Mammary epithelial cell (primary cell): ENCODE measurements at regions not wholly inside any gene's neighbourhood (a gene's known extent, or its start where the extent isn't known, plus 50 kb on each side); places are given as distances from the start of the nearest gene placed in this dataset.

Experiments used
- CTCF ChIP-seq, 2 donors: IDR thresholded peaks in 1 of 2; conservative IDR thresholded peaks in 1 of 2; 2 replicates each; pipeline ENCODE4 v1.5.1; 2011 to 2012; ENCODE audit warnings: inconsistent platforms in 2 of 2, low read length in 2 of 2, mild to moderate bottlenecking in 2 of 2, control low read depth in 1 of 2, low read depth in 1 of 2; ENCODE audit not compliant: insufficient read depth in 1 of 2; ENCODE audit errors: extremely low read depth in 1 of 2
- EZH2 ChIP-seq: IDR thresholded peaks from 2 replicates; pipeline ENCODE4 v1.6.1; 2012; ENCODE audit warnings: low read length, inconsistent platforms, borderline replicate concordance

DNA sequence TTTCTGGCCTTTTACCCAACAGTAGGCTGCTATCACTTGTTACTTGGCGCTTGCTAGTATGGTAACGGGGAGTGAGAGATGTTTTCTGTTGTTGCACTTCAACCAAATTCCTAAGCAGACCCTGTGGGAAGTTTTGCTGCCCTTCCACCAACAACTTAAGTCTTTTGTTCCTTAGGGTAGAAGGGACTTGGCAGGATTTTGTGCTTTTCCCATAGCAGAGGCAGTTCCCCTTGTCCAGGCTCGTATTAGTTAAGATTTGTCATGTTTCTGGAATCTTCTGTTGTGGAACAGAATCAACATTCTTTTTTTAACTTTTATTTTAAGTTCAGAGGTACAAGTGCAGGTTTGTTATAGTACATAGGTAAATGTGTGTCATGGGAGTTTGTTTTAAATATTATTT lies 73.2 kb upstream of the SGIP1 start:
- TF ChIP-seq CTCF (conservative IDR thresholded peaks at IDR 0.05 in 1 of 2, IDR thresholded peaks at IDR 0.05 in 1 of 2; ENCODE audit: extremely low read depth in 1 of 2, insufficient read depth in 1 of 2, low read depth in 1 of 2, low read length in 2 of 2) (no peak), EZH2 (no peak)
